Spinal cord (tissue), 9 donors: ENCODE measurements at regions not wholly inside any gene's neighbourhood (a gene's known extent, or its start where the extent isn't known, plus 50 kb on each side); places are given as distances from the start of the nearest gene placed in this dataset.
"Not testable (repeated sequence)": the region's sequence is repeated elsewhere in the genome, so short reads cannot be mapped to it uniquely, and the experiment has no call there.

ENCODE experiments used
- DNase-seq, 6 donors: peaks; one replicate each; pipeline versions ENCODE4 v3.0.0 to v3.0.0-alpha.2; 2013 to 2015; ENCODE audit warnings: low spot score in 6 of 6, low read depth in 4 of 6
- H3K27ac ChIP-seq: one replicate; pipeline ENCODE4 v1.5.1; 2013; ENCODE audit warnings: low read depth, low read length, control low read depth
- H3K27me3 ChIP-seq: one replicate; pipeline ENCODE4 v1.6.1; 2013; ENCODE audit warnings: low read length; ENCODE audit not compliant: control insufficient read depth, insufficient read depth
- H3K36me3 ChIP-seq: one replicate; pipeline ENCODE4 v1.6.1; 2013; ENCODE audit warnings: low read length; ENCODE audit not compliant: control insufficient read depth, insufficient read depth
- H3K4me1 ChIP-seq: one replicate; pipeline ENCODE4 v1.6.1; 2013; ENCODE audit warnings: low read length; ENCODE audit not compliant: control insufficient read depth, insufficient read depth
- H3K4me3 ChIP-seq: one replicate; pipeline ENCODE4 v1.5.1; 2013; ENCODE audit warnings: low read depth, low read length, control low read depth
- H3K9me3 ChIP-seq: one replicate; pipeline ENCODE4 v1.6.1; 2013; ENCODE audit warnings: low read length; ENCODE audit not compliant: control insufficient read depth, insufficient read depth
- WGBS: methylation state at CpG from one replicate; pipeline ENCODE4 v1.1.5; 2013; ENCODE audit warnings: missing lambda C conversion rate; ENCODE audit not compliant: insufficient coverage; 5-methylcytosine and 5-hydroxymethylcytosine counted together
- donor health status: healthy.

DNA sequence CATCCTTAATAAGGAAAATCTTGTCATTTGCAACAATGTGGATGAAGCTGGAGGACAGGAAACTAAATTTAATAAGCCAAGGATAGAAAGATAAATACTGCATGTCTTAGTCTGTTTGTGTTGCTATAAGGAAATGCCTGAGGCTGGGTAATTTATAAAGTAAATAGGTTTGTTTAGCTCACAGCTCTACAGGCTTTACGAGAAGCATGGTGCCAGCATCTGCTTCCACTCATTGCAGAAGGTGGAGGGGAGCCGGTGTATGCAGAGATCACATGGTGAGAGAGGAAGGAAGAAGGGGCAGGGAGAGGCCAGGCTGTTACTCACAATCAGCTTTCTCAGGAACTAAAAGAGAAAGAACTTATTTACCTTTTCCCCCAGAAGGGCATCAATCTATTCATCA lies 118.9 kb upstream of the SMLR1 start:
- peak in 1 of 6 donors; percentile 33 for DNase-seq
- Histone ChIP-seq H3K4me3 (no peak overlapping the region), H3K9me3 (peaks cover 1% of the 10 kb centered on the region), H3K27ac (no peak overlapping the region), H3K4me1 (peaks cover under 1% of the 10 kb centered on the region), H3K36me3 (no peaks in the 10 kb centered on the region), H3K27me3 (no peaks in the 10 kb centered on the region)
- WGBS = 24% methylated on average over 2 of the region's 2 CpGs

DNA sequence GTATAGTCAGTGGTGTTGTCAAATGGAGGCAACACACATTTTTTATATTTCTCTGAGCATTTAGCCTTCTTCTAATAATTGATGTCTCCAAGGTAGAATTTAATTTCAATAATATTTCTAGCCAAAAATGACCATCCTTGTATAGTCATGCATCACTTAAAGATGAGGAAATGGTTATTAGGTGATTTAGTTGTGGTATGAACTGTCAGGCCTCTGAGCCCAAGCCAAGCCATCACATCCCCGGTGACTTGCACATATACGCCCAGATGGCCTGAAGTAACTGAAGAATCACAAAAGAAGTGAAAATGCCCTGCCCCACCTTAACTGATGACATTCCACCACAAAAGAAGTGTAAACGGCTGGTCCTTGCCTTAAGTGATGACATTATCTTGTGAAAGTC lies 115.6 kb upstream of the SMLR1 start:
- DNase-seq, H3K9me3 ChIP-seq, H3K4me1 ChIP-seq, H3K4me3 ChIP-seq, H3K27ac ChIP-seq, H3K27me3 ChIP-seq, H3K36me3 ChIP-seq: not testable (repeated sequence)
- WGBS = 67% methylated on average over 1 of the region's 3 CpGs

DNA sequence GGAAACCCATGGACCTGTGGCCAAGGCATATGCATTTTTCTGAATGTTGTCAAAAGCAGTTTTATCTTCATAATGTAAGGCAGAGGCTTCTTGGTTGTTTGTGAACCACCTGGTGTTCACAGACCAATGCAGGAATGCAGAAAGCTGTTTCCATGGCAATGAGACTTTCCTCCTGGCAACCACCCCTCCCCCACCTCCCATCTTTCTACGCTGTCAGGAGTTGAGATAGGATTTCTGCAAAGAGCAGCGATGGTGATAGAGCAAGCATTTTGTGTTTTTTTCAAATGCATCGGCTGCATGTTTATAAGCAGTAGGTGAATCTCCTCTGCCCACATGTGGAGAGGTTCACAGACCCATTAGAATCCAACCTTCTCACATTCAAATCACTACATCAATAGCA lies 114.1 kb upstream of the SMLR1 start:
- WGBS = 0% methylated on average over 1 of the region's 3 CpGs
- Histone ChIP-seq H3K9me3 (no peaks in the 10 kb centered on the region), H3K27me3 (no peaks in the 10 kb centered on the region), H3K4me1 (peaks cover 3% of the 10 kb centered on the region), H3K27ac (no peak overlapping the region), H3K4me3 (no peak overlapping the region), H3K36me3 (no peaks in the 10 kb centered on the region)
- DNase-seq = peak; percentile 59 to 98 (median 72)

DNA sequence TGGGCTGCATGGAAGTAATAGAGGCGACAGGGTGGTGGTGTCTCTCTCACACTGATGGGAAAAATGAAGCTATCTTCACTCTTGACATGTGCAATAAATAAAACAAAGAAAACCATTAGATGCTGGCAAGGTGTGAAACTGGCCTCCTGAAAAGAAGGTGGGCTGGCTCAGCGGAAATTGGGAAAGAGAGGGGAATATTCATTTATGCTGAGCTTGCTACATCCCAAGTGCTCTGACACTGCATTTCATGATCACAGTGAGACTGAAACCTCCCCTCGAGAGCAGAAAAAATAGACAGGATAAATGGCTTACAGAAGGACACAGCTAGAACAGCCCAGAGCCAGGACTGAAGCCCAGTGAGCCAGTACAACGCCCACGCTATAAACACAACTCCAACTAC lies 112.1 kb upstream of the SMLR1 start:
- Histone ChIP-seq H3K27me3 (no peaks in the 10 kb centered on the region), H3K4me1 (peaks cover 3% of the 10 kb centered on the region), H3K27ac (no peak overlapping the region), H3K9me3 (no peaks in the 10 kb centered on the region), H3K4me3 (no peak overlapping the region), H3K36me3 (no peaks in the 10 kb centered on the region)
- DNase-seq = peak in 1 of 6 donors; percentile 27
- WGBS = 69% methylated on average over 3 of the region's 5 CpGs

DNA sequence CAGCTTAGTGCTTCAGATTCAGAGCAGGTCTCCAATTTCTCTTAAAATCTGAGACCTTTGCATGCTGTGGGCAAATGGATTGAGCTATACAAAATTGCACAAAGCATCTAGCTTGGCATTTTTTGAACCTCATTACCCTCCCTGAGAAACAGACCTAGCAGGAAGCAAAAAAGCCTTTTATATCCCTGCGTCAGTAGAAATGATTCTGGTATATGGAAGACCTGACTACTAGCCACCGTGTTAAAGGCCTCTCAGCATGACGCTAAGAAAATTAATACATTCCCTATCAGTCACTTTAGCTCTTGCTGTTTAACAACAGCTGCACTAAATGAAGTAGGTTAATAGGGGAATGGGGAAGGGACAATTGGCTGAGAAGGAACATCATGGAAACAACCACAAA lies 110.7 kb upstream of the SMLR1 start:
- peaks cover 3% of the 10 kb centered on the region for H3K4me1 ChIP-seq
- no CpG with 5 or more reads among the region's 3 CpGs for WGBS
- H3K27me3 ChIP-seq = no peaks in the 10 kb centered on the region
- DNase-seq = peak in 1 of 6 donors; percentile 79
- no peak overlapping the region for H3K27ac ChIP-seq
- H3K4me3 ChIP-seq = no peak overlapping the region
- no peaks in the 10 kb centered on the region for H3K9me3 ChIP-seq
- no peaks in the 10 kb centered on the region for H3K36me3 ChIP-seq

DNA sequence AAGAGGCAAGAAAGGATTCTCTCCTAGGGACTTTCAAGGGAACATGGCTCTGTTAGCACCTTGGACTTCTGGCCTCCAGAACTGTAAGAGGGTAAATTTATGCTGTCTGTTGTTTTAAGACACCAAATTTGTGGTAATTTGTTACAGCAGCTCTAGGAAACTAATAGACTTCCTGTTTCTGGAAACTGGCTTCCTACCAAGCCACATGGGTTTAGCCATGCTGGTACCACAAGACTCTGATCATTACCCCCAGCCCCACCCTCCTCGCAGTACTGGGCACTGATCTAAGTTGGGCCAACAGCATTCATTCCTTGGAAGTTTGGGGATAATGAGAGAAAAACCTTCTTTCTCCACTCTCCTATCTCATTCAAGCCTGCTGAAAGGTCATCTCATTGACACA lies 109.5 kb upstream of the SMLR1 start:
- Histone ChIP-seq H3K27ac (no peak overlapping the region), H3K27me3 (no peaks in the 10 kb centered on the region), H3K4me1 (peaks cover 3% of the 10 kb centered on the region), H3K4me3 (no peak overlapping the region), H3K36me3 (no peaks in the 10 kb centered on the region), H3K9me3 (no peaks in the 10 kb centered on the region)
- 100% methylated on average over 1 of the region's 1 CpG for WGBS
- DNase-seq = no peak

DNA sequence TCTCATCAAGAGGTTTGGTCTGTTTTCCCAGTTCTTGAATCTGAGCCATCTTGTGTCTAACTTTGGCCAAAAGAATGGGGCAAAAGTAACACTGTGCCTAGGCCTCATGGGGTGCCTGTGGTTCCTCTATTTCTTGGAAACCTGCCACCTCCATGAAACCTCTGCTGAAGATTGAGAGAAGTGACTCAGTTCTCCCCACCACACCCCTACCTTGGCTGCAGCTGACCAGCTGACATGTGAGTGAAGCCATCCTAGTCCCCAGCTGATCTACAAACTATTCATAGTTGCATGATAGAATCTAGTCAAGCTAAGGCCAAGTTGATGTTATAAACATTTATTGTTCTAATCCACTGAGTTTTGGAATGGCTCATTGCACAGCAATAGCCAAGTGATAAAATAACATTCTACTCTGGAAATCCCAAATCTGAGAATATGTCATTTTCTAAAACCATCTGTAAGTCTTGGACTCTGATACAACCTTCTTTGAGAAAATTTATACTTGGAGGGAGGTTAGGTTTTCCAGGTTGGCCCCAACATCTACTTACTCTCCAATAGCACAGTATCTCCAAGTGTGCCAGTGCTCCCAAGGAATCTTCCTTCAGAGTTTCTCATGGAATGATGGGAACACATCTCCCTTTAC lies 107.0 kb upstream of the SMLR1 start:
- H3K36me3 ChIP-seq = no peaks in the 10 kb centered on the region
- H3K27ac ChIP-seq = no peak overlapping the region
- no peak overlapping the region for H3K4me3 ChIP-seq
- no peak for DNase-seq
- no peaks in the 10 kb centered on the region for H3K27me3 ChIP-seq
- peaks cover 1% of the 10 kb centered on the region for H3K9me3 ChIP-seq
- H3K4me1 ChIP-seq = no peaks in the 10 kb centered on the region

DNA sequence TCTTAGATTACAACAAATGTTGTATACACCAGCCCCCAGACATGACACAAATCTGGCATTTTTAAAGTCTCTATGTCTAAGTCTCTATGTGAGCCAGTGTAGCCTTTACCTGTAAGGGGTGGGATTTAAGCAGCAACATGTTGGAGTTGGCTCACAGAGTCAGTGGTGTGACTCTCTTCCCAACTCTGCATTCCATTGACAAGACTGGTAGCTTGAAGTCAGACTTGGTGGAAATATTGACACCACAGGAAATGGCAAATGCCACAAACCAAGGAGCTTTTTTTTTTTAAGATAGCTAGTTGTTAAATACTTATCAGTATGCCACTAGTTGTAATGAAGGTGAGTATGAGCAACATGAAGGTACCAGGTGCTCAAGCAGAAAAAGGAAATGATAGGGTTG lies 103.1 kb upstream of the SMLR1 start:
- no peaks in the 10 kb centered on the region for H3K27me3 ChIP-seq
- H3K9me3 ChIP-seq = peaks cover 1% of the 10 kb centered on the region
- no peak overlapping the region for H3K27ac ChIP-seq
- DNase-seq = no peak
- no peak overlapping the region for H3K4me3 ChIP-seq
- H3K4me1 ChIP-seq = no peaks in the 10 kb centered on the region
- H3K36me3 ChIP-seq = no peaks in the 10 kb centered on the region

DNA sequence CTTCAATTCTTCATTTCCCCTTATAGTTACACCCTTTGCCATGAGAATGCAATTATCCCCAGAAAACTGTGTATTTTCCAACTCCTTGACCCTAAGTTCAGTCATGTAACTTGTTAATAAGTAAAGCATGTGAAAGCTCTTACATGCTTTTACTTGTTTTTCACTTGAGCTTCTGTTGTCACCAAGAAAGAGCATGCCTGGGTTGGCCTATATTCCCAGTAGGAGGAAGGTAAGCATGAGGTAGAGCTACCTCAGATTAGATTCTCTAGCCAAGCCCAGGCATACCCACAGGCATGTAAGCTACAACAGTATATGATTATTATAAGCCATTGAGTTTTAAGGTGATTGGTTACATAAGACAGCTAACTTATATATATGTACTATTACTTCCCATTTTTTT lies 101.7 kb upstream of the SMLR1 start:
- peaks cover 1% of the 10 kb centered on the region for H3K9me3 ChIP-seq
- no peaks in the 10 kb centered on the region for H3K27me3 ChIP-seq
- H3K36me3 ChIP-seq = no peaks in the 10 kb centered on the region
- no peak overlapping the region for H3K4me3 ChIP-seq
- DNase-seq = no peak
- no peak overlapping the region for H3K27ac ChIP-seq
- H3K4me1 ChIP-seq = no peaks in the 10 kb centered on the region

DNA sequence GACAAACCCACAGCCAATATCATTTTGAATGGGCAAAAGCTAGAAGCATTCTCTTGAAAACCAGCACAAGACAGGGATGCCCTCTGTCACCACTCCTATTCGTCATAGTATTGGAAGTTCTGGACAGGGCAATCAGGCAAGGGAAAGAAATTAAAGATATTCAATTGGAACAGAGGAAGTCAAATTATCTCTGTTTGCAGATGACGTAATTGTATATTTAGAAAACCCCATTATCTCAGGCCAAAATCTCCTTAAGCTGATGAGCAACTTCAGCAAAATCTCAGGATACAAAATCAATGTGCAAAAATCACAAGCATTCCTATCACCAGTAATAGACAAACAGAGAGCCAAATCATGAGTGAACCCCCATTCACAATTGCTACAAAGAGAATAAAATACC lies 99.1 kb upstream of the SMLR1 start:
- not testable (repeated sequence) for H3K27me3 ChIP-seq, DNase-seq, H3K27ac ChIP-seq, H3K4me3 ChIP-seq, H3K9me3 ChIP-seq, H3K36me3 ChIP-seq, H3K4me1 ChIP-seq
- WGBS = no CpG with 5 or more reads among the region's 2 CpGs
